Right atrium auricular region (tissue), 2 donors: ENCODE measurements at regions not wholly inside any gene's neighbourhood (a gene's known extent, or its start where the extent isn't known, plus 50 kb on each side); places are given as distances from the start of the nearest gene placed in this dataset.

Source experiments
- DNase-seq: peaks from one replicate; pipeline ENCODE4 v3.0.0-alpha.2; 2019; ENCODE audit warnings: low spot score
- H3K27ac ChIP-seq, 2 donors: fragments of 200-600 bp; sonication (generic); 1 replicate in 1 of 2; 2 replicates in 1 of 2; pipeline ENCODE4 v1.5.1; 2016 to 2019
- H3K27me3 ChIP-seq, 2 donors: fragments of 200-600 bp; sonication (generic); one replicate each; pipeline versions ENCODE4 v1.5.1 to v1.6.0; 2017 to 2019
- H3K36me3 ChIP-seq: fragments of 200-600 bp; sonication (generic); one replicate; pipeline ENCODE4 v1.5.1; 2016
- H3K4me1 ChIP-seq, 2 donors: fragments of 200-600 bp; sonication (generic); one replicate each; pipeline versions ENCODE4 v1.5.1 to v1.6.0; 2017 to 2019
- H3K4me3 ChIP-seq, 2 donors: fragments of 200-600 bp; sonication (generic); 1 replicate in 1 of 2; 2 replicates in 1 of 2; pipeline ENCODE4 v1.5.1; 2017 to 2019; ENCODE audit warnings: mild to moderate bottlenecking in 1 of 2, moderate library complexity in 1 of 2
- H3K9me3 ChIP-seq, 2 donors: fragments of 200-600 bp; sonication (generic); one replicate each; pipeline ENCODE4 v1.5.1; 2019
- CTCF ChIP-seq, 2 donors: fragments of 200-600 bp; sonication (generic); IDR thresholded peaks; one replicate each; pipeline ENCODE4 v1.5.1; 2019; ENCODE audit warnings: antibody characterized with exemption in 2 of 2

DNA sequence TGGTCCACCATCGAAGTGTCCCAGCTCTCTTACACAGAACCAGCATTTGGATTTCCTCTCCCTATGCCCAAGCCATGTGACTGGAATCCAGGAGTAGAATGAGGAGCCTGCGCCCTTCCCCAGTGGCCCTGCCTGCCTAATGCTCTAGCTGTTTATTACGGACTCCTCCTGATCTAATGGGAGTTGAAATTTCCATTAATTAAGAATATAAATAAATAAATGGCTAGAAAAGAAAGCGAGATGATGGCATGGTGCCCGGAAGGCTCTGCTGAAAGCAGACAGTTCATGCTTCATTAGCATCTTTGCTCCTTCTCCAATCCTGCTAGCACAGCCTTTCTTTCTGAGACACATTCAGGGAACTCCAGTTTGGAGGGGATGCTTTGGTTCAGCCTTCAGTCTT lies 216.2 kb downstream of the SEC16B start:
- Histone ChIP-seq H3K27me3 (no peaks in the 10 kb centered on the region), H3K36me3 (no peaks in the 10 kb centered on the region)

DNA sequence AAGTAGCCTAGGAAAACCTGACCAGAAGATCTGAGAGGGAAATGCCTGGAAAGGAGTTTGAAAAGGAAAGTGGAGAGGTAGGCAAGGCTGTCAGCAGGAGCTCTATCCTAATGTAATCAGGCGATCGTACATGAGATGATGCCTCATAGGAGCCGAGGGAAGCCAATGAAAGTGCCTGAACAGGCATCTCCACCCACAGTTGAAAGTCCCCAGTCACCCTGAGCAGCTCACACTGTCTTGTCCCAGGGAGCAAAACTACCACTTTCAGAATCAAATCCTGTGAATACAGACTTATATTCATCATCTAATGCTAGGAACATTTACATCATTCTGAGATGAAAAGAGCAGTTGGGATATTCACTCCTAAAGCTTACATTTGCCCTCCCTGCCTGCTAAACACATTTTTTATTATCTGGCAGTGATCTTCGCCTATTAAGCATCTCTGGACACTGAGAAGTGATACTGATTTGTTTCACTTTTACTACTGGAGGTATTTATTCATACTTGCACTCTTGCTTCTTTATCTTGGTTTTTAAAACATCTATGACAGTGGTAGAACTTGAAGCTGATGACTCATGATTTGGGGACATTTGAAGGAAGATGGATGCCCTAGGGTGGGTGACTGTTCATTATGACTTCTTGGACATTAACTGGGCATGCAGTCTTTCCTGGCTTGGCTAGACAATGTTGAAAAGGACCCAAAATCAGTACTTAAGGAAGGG lies 221.6 kb downstream of the SEC16B start:
- H3K4me1 ChIP-seq, result no peaks in the 10 kb centered on the region

More for the DNA sequence above, 216.2 kb downstream of the SEC16B start:
- H3K4me1 ChIP-seq, result no peaks in the 10 kb centered on the region
- no peak overlapping the region for H3K4me3 ChIP-seq
- DNase-seq, result no peak
- no peak for TF ChIP-seq CTCF (IDR thresholded peaks at IDR 0.05)
- no peaks in the 10 kb centered on the region for H3K9me3 ChIP-seq
- H3K27ac ChIP-seq, result no peak overlapping the region

GRCh38 chr1:177746155-177746554 lies 223.7 kb downstream of the SEC16B start:
- Histone ChIP-seq H3K4me1 (no peaks in the 10 kb centered on the region), H3K36me3 (no peaks in the 10 kb centered on the region), H3K27me3 (no peaks in the 10 kb centered on the region), H3K9me3 (no peaks in the 10 kb centered on the region), H3K4me3 (no peak overlapping the region), H3K27ac (no peak overlapping the region)
- no peak for TF ChIP-seq CTCF (IDR thresholded peaks at IDR 0.05)
- DNase-seq, result no peak

More for the DNA sequence above, 221.6 kb downstream of the SEC16B start:
- no peak overlapping the region for H3K4me3 ChIP-seq
- no peak for DNase-seq
- no peaks in the 10 kb centered on the region for H3K36me3 ChIP-seq
- no peaks in the 10 kb centered on the region for H3K27me3 ChIP-seq
- H3K9me3 ChIP-seq, result no peaks in the 10 kb centered on the region
- H3K27ac ChIP-seq, result no peak overlapping the region
- TF ChIP-seq CTCF (IDR thresholded peaks at IDR 0.05), result no peak

DNA sequence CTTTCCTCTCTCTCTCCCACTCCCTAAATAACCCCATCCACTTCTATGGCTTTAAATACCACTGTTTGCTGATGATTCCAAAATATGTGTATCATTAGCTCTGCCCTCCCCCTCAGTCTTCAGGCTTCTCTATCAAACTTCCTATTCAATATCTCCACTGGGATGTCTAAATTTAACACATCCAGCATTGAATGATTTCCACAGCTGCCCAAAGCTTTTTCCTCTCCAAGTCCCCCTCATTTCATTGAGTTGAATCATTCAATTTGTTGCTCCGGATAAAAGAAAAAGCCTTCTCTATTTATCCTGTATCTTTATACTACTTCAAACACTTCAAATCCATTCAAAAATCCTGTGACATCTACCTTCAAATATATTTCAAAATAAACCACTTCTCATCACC lies 225.0 kb downstream of the SEC16B start:
- DNase-seq, result no peak
- Histone ChIP-seq H3K27me3 (no peaks in the 10 kb centered on the region), H3K9me3 (no peaks in the 10 kb centered on the region), H3K4me3 (no peak overlapping the region), H3K4me1 (no peaks in the 10 kb centered on the region), H3K27ac (no peak overlapping the region), H3K36me3 (no peaks in the 10 kb centered on the region)
- no peak for TF ChIP-seq CTCF (IDR thresholded peaks at IDR 0.05)

- Histone ChIP-seq H3K36me3 (no peaks in the 10 kb centered on the region), H3K27me3 (no peaks in the 10 kb centered on the region), H3K4me3 (no peak overlapping the region), H3K4me1 (no peaks in the 10 kb centered on the region), H3K27ac (no peak overlapping the region), H3K9me3 (no peaks in the 10 kb centered on the region)
- no peak for DNase-seq
- TF ChIP-seq CTCF (IDR thresholded peaks at IDR 0.05), result no peak
These were observed 228.4 kb downstream of the SEC16B start for GRCh38 chr1:177741476-177741875.

DNA sequence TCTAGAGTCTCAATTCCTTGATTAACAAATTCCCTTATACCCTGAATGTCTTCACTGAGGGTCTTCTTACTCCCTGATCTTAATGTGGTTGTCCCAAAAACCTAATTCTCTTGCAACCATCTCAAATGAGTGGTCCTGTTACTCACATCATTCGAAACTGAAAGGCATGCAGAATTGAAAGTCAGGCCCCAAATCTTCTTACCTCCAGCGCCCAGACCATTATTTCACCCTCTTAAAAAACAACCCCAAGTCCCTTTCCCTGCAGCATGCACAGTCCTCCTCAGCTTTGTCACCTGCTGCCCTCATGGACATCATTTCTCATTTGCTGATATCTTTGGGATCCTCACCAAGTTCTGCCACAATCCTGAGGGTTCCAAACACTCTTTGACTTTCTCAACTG lies 230.1 kb downstream of the SEC16B start:
- TF ChIP-seq CTCF (IDR thresholded peaks at IDR 0.05), result no peak
- DNase-seq, result no peak
- Histone ChIP-seq H3K27ac (no peak overlapping the region), H3K9me3 (no peaks in the 10 kb centered on the region), H3K27me3 (no peaks in the 10 kb centered on the region), H3K4me1 (no peaks in the 10 kb centered on the region), H3K4me3 (no peak overlapping the region), H3K36me3 (no peaks in the 10 kb centered on the region)
